BJ (cell line): ENCODE measurements at regions not wholly inside any gene's neighbourhood (a gene's known extent, or its start where the extent isn't known, plus 50 kb on each side); places are given as distances from the start of the nearest gene placed in this dataset.

Experiments
- CTCF ChIA-PET: fragments of 350-600 bp; formaldehyde crosslinking; extraction: SDS; loops from one replicate; lab custom pipeline; 2021; ENCODE audit warnings: antibody characterized with exemption, inconsistent platforms; lab: Yijun Ruan, JAX
- POLR2A ChIA-PET: fragments of 300-600 bp; sonication (Branson Sonifier 250); formaldehyde crosslinking; extraction: SDS; loops from one replicate; lab custom pipeline; 2021; ENCODE audit warnings: antibody characterized with exemption; lab: Charles Lee
- DNase-seq: peaks from one replicate; pipeline ENCODE4 v3.0.0-alpha.2; 2011; ENCODE audit warnings: low read depth
- H3K27me3 ChIP-seq: 2 replicates; pipeline ENCODE4 v1.6.0; 2011; ENCODE audit warnings: low read length; ENCODE audit not compliant: control insufficient read depth, insufficient read depth
- H3K36me3 ChIP-seq: 2 replicates; pipeline ENCODE4 v1.5.1; 2011; ENCODE audit warnings: low read length; ENCODE audit not compliant: control insufficient read depth, insufficient read depth
- H3K4me3 ChIP-seq: 2 replicates; pipeline ENCODE4 v1.5.1; 2011; ENCODE audit warnings: low read depth, mild to moderate bottlenecking, control low read depth, low read length
- TF ChIP-seq, protein P1 (sequence below): IDR thresholded peaks from 2 replicates; pipeline ENCODE4 v1.5.1; 2011; ENCODE audit warnings: low read depth, mild to moderate bottlenecking, control low read depth, inconsistent platforms, low read length, moderate library complexity; ENCODE audit not compliant: insufficient read depth

DNA sequence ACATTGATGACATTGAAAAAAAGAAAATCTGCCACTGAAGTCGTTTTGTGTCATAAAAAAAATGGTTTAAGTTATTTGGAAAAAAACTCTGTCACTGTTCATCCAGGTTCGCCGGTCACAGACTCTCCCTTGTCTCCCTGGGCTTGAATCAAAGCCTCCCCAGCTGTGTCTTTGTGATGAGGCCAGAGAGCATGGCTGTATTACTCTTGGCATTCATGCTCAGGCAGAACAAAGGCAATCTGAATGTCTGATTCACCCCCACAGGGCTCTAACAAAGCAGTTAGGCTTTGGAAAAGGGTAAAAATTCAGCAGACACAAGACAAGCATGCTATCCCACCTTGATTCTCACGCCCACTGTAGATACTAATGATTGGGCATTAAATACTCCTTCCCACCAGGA is 304.3 kb upstream of the PLD5 start:
- no peaks in the 10 kb centered on the region for H3K27me3 ChIP-seq
- ChIA-PET POLR2A (no interaction called here), CTCF (no interaction called here)
- no peak for DNase-seq
- no peak overlapping the region for H3K4me3 ChIP-seq
- TF ChIP-seq, protein P1, sequence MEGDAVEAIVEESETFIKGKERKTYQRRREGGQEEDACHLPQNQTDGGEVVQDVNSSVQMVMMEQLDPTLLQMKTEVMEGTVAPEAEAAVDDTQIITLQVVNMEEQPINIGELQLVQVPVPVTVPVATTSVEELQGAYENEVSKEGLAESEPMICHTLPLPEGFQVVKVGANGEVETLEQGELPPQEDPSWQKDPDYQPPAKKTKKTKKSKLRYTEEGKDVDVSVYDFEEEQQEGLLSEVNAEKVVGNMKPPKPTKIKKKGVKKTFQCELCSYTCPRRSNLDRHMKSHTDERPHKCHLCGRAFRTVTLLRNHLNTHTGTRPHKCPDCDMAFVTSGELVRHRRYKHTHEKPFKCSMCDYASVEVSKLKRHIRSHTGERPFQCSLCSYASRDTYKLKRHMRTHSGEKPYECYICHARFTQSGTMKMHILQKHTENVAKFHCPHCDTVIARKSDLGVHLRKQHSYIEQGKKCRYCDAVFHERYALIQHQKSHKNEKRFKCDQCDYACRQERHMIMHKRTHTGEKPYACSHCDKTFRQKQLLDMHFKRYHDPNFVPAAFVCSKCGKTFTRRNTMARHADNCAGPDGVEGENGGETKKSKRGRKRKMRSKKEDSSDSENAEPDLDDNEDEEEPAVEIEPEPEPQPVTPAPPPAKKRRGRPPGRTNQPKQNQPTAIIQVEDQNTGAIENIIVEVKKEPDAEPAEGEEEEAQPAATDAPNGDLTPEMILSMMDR: no peak
- no peaks in the 10 kb centered on the region for H3K36me3 ChIP-seq

DNA sequence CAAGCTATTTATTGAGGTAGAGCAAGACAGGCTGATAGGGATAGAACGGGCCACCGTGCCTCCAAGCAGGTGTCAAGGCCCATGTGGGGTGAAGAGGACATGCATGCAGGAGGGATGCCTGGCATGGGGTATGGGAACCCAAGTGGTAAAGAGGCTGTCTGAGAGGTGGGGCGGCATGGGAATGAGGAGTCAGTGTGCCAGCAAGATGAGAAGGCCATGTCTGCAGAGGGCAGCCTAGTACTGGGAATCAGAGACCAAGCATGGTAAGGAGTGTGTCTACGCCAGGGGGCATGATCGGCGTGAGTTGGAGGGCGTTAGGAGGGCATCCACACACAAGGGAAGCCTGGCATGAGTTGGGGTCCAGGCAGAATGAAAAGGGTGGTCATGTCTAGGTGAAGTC is 303.7 kb upstream of the PLD5 start:
- ChIA-PET POLR2A (no interaction called here), CTCF (no interaction called here)

DNA sequence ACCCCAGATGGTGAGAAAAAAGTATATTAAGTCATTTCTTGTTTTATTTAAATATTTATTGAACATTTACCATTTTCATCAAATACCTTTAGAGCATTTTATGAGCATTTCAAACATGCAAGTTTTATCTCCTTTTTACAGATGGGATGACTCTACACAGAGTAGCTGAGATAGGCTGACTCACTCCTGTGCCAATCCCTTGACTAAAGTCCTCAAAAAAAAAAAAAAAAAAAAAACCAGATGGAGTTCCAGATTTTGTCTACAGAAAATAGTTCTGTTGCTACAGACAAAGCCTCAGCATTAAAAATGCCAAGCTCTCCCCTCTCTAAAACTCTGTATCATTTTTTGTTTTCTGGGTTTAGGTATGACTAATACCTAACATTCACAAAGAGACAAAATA is 303.0 kb upstream of the PLD5 start:
- ChIA-PET POLR2A (no interaction called here), CTCF (no interaction called here)
- Histone ChIP-seq H3K4me3 (no peak overlapping the region), H3K36me3 (no peaks in the 10 kb centered on the region), H3K27me3 (no peaks in the 10 kb centered on the region)
- TF ChIP-seq, protein P1: no peak
- DNase-seq: no peak

More for the DNA sequence above, 303.7 kb upstream of the PLD5 start:
- H3K27me3 ChIP-seq: no peaks in the 10 kb centered on the region
- no peaks in the 10 kb centered on the region for H3K36me3 ChIP-seq
- no peak overlapping the region for H3K4me3 ChIP-seq
- TF ChIP-seq, protein P1: no peak
- no peak for DNase-seq

DNA sequence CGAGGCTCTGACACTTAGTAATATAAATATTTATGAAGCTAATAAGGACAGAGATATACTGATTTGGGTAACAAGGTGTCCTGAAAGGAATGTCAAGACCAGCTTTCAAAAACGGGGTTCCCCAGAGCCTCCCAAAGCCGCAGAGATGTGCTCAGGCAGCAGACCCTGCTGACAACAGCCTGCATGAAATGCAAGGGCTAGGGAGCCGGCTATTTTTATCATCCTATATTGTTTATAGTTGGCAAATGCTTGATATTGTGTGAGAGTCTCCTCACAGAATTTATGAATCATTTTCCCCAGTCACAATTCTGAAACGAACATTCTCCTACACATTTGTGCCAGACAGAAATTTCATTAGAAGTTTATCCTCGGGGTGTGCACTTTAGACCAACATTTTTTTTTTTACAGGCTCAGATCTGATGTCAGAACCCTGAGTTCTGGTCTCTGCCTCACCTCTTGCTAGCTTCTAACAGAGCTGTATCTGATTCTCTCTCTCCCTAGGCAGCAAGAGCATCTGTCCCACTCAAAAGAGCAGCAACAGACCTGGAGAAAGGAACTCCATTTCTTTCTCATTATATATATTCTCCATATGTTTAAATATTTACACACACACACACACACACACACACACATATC is 302.3 kb upstream of the PLD5 start:
- Histone ChIP-seq H3K36me3 (no peaks in the 10 kb centered on the region), H3K4me3 (no peak overlapping the region), H3K27me3 (no peaks in the 10 kb centered on the region)
- DNase-seq: no peak
- POLR2A ChIA-PET: no interaction called here
- CTCF ChIA-PET: no interaction called here
- TF ChIP-seq, protein P1: no peak

DNA sequence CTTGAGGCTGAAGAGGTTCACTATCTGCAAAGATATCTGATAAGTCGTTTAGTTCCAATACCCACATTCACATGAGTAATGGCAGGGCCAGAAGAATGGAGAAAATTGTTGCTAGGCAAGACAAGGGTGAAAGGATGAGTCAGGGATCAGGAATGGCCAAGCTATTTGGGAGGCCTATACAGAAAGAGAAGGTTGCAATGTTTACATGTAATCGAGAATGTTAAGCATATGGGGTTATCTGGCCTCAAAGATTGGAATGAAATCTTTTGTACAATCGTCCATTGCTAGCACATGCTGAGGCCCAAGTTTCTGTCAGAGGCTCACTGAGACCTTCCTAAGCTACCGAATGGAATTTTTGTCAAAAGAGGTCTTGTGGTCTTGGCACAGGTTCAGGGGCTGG is 299.9 kb upstream of the PLD5 start:
- TF ChIP-seq, protein P1: no peak
- DNase-seq: no peak
- ChIA-PET CTCF (no interaction called here), POLR2A (no interaction called here)
- H3K27me3 ChIP-seq: no peaks in the 10 kb centered on the region
- no peaks in the 10 kb centered on the region for H3K36me3 ChIP-seq
- H3K4me3 ChIP-seq: no peak overlapping the region
